ENCODE measurements at regions not wholly inside any gene's neighbourhood (a gene's known extent, or its start where the extent isn't known, plus 50 kb on each side); places are given as distances from the start of the nearest gene placed in this dataset.

GRCh38 chr3:10600726-10601125, 95.3 kb upstream of the ATP2B2 start:
- Histone ChIP-seq H3K27me3 (ENCODE audit: insufficient read depth, low read depth) (no peaks in the 10 kb centered on the region; the same call in 1 of the 2 replicates), H4K20me1 (ENCODE audit: insufficient read depth) (no peaks in the 10 kb centered on the region)

DNA sequence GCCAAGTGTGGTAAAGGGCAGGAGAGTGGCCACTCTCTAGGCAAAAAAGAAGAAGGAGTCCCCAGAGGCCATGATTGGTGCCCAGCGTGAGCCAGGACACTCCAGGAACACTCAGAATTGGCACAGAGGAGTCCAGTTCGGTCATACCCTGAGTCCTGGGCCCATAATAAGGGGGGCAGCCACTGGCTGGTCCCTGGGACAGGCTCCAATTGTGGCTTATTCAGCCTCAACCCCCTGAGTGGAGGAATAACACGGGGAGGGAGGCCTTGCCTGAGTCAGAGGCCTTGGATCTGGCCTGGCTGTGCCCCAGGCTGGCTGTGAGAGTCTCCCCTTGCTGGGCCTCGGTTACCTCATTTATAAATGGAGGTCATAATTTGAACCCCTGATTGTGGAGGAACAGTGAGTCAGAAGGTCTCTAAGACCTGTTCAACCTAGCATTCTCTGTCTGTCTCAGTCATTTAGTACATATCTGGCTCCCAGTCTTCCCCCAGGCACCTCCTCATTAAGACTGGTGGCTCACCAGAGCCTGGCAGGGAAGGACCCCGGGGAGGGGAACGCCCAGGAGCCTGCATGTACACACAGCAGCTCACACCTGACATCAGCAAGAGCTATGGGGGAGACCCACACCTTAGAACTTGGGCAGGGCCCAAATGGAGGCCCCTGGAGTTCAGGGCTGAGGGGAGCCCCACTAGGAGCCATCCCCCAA, 95.9 kb upstream of the ATP2B2 start:
- Histone ChIP-seq H4K20me1 (ENCODE audit: insufficient read depth) (no peaks in the 10 kb centered on the region), H3K27ac (no peak overlapping the region), H3K27me3 (ENCODE audit: insufficient read depth, low read depth) (no peaks in the 10 kb centered on the region; the same call in 1 of the 2 replicates), H3K4me1 (ENCODE audit: low read depth, poor library complexity, severe bottlenecking) (peaks cover 8% of the 10 kb centered on the region), H2AFZ (ENCODE audit: low read depth) (no peak overlapping the region), H3K79me2 (ENCODE audit: insufficient read depth, low read depth) (no peaks in the 10 kb centered on the region), H3K9ac (no peak overlapping the region), H3K4me3 (IDR thresholded peaks at IDR 0.05; ENCODE audit: insufficient read depth, low read depth, low read length) (no peak overlapping the region), H3K4me2 (no peak overlapping the region), H3K36me3 (ENCODE audit: insufficient read depth) (no peaks in the 10 kb centered on the region)
- TF ChIP-seq, protein P1, sequence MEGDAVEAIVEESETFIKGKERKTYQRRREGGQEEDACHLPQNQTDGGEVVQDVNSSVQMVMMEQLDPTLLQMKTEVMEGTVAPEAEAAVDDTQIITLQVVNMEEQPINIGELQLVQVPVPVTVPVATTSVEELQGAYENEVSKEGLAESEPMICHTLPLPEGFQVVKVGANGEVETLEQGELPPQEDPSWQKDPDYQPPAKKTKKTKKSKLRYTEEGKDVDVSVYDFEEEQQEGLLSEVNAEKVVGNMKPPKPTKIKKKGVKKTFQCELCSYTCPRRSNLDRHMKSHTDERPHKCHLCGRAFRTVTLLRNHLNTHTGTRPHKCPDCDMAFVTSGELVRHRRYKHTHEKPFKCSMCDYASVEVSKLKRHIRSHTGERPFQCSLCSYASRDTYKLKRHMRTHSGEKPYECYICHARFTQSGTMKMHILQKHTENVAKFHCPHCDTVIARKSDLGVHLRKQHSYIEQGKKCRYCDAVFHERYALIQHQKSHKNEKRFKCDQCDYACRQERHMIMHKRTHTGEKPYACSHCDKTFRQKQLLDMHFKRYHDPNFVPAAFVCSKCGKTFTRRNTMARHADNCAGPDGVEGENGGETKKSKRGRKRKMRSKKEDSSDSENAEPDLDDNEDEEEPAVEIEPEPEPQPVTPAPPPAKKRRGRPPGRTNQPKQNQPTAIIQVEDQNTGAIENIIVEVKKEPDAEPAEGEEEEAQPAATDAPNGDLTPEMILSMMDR (conservative IDR thresholded peaks at IDR 0.05; ENCODE audit: low read depth, low read length), result no peak

More at GRCh38 chr3:10600726-10601125, 95.3 kb upstream of the ATP2B2 start:
- Histone ChIP-seq H3K4me2 (no peak overlapping the region), H3K4me3 (IDR thresholded peaks at IDR 0.05; ENCODE audit: insufficient read depth, low read depth, low read length) (no peak overlapping the region), H2AFZ (ENCODE audit: low read depth) (no peak overlapping the region), H3K36me3 (ENCODE audit: insufficient read depth) (no peaks in the 10 kb centered on the region), H3K79me2 (ENCODE audit: insufficient read depth, low read depth) (no peaks in the 10 kb centered on the region), H3K27ac (no peak overlapping the region), H3K4me1 (ENCODE audit: low read depth, poor library complexity, severe bottlenecking) (peaks cover 8% of the 10 kb centered on the region), H3K9ac (no peak overlapping the region)
- TF ChIP-seq, protein P1 (conservative IDR thresholded peaks at IDR 0.05; ENCODE audit: low read depth, low read length), result no peak

DNA sequence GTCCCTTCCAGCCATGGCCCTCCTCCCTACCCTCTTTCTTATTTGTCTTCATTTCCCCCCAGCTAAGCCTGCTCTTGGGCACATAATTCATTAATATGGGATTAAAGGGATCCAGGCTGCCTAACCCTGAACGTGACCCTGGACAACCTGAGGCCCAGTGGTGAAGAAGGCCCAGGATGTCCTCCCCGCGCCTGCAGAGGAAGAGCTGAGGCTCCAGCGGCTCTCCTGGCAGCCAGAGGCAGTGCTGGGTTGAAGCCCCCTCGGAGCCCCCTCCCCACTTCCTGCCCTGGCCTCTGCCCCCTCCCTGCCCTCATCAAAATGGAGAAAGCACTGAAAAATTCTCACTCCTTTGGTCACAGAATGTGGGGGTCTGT, 96.5 kb upstream of the ATP2B2 start:
- no peaks in the 10 kb centered on the region for H4K20me1 ChIP-seq (ENCODE audit: insufficient read depth)
- no peak overlapping the region for H3K4me2 ChIP-seq
- H3K36me3 ChIP-seq (ENCODE audit: insufficient read depth), result no peaks in the 10 kb centered on the region
- H3K4me3 ChIP-seq (IDR thresholded peaks at IDR 0.05; ENCODE audit: insufficient read depth, low read depth, low read length), result no peak overlapping the region
- H2AFZ ChIP-seq (ENCODE audit: low read depth), result no peak overlapping the region
- TF ChIP-seq, protein P1 (conservative IDR thresholded peaks at IDR 0.05; ENCODE audit: low read depth, low read length), result no peak
- H3K27ac ChIP-seq, result no peak overlapping the region
- no peaks in the 10 kb centered on the region for H3K79me2 ChIP-seq (ENCODE audit: insufficient read depth, low read depth)
- H3K9ac ChIP-seq, result no peak overlapping the region
- no peaks in the 10 kb centered on the region; the same call in 1 of the 2 replicates for H3K27me3 ChIP-seq (ENCODE audit: insufficient read depth, low read depth)
- H3K4me1 ChIP-seq (ENCODE audit: low read depth, poor library complexity, severe bottlenecking), result peaks cover 8% of the 10 kb centered on the region

DNA sequence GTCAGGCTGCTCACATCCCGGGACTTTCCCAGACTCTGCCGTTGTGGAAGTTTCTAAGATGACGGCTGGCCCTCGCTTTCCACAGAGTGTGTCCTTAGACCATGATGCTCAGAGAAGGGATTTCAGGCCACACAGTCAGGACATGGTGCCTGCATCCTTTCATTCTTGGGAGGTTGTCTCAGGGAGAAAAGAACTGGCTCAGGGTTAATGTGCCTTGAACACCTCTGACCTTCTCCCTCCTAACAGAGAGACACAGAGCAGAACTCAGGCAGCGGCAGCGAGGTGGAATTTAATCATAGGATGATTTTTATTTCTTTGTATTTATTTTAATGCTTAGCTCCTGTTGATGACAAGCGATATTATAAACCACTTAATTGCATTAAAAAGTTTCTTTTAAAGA, 96.9 kb upstream of the ATP2B2 start:
- Histone ChIP-seq H3K9ac (no peak overlapping the region), H2AFZ (ENCODE audit: low read depth) (no peak overlapping the region), H3K4me3 (IDR thresholded peaks at IDR 0.05; ENCODE audit: insufficient read depth, low read depth, low read length) (no peak overlapping the region), H3K79me2 (ENCODE audit: insufficient read depth, low read depth) (no peaks in the 10 kb centered on the region), H3K27ac (no peak overlapping the region), H3K36me3 (ENCODE audit: insufficient read depth) (no peaks in the 10 kb centered on the region), H3K4me1 (ENCODE audit: low read depth, poor library complexity, severe bottlenecking) (peaks cover 8% of the 10 kb centered on the region), H3K27me3 (ENCODE audit: insufficient read depth, low read depth) (no peaks in the 10 kb centered on the region; the same call in 1 of the 2 replicates), H4K20me1 (ENCODE audit: insufficient read depth) (no peaks in the 10 kb centered on the region), H3K4me2 (no peak overlapping the region)
- TF ChIP-seq, protein P1 (conservative IDR thresholded peaks at IDR 0.05; ENCODE audit: low read depth, low read length), result no peak

All from KMS-11 (cell line).